ENCODE measurements at regions not wholly inside any gene's neighbourhood (a gene's known extent, or its start where the extent isn't known, plus 50 kb on each side); places are given as distances from the start of the nearest gene placed in this dataset.

DNA sequence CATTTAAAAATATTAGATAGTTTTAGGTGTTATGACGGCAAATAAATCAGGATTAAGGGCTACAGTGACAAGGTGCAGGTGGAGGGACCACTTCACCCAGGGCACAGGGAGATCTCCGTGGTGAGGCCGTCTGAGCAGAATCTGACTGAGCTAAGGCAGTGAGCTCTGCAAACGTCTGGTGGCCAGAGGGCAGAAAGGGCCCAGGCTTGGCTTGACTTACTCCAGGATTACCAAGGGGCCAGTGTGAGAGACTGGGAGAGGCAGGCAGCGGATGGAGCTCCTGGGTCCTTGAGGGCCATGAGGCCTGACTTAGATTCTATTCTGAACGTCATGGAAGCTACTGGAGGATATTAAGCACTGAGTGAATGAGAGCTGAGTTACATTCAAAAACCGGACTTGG, 125.9 kb upstream of the B3GAT1 start:
- 68 to 74% methylated on average over 7 of the region's 7 CpGs for WGBS, 2 donors
- no peak overlapping the region for H3K4me3 ChIP-seq (ENCODE audit: low read depth, poor library complexity, severe bottlenecking)
- no peak for TF ChIP-seq POLR2A (IDR thresholded peaks at IDR 0.05)
- TF ChIP-seq, protein P1, sequence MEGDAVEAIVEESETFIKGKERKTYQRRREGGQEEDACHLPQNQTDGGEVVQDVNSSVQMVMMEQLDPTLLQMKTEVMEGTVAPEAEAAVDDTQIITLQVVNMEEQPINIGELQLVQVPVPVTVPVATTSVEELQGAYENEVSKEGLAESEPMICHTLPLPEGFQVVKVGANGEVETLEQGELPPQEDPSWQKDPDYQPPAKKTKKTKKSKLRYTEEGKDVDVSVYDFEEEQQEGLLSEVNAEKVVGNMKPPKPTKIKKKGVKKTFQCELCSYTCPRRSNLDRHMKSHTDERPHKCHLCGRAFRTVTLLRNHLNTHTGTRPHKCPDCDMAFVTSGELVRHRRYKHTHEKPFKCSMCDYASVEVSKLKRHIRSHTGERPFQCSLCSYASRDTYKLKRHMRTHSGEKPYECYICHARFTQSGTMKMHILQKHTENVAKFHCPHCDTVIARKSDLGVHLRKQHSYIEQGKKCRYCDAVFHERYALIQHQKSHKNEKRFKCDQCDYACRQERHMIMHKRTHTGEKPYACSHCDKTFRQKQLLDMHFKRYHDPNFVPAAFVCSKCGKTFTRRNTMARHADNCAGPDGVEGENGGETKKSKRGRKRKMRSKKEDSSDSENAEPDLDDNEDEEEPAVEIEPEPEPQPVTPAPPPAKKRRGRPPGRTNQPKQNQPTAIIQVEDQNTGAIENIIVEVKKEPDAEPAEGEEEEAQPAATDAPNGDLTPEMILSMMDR (IDR thresholded peaks at IDR 0.05): no peak
- DNase-seq (ENCODE audit: low spot score in 2 of 2): peak in 1 of 2 donors; percentile 76
- intact Hi-C loops (cut with DNase I; ENCODE audit: low total_unique reads): no loop called here

DNA sequence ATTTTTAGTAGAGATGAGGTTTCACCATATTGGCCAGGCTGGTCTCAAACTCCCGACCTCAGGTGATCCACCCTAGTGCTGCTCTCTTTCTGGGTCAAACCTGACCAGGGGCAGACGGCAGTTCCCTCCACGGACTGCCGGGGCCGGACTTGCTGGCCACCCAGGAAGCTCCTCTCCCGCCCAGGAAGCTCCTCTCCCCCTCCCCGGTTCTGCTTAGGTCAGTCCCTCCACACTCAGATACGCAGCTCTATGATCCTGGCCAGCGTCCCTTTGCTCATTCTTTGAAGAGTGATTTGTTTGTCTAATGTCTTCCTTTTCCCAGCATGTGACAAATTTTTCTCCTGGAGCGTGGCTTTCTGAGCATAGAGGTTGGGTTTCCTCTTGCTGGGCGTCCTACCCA, 125.3 kb upstream of the B3GAT1 start:
- 57 to 67% methylated on average over 11 of the region's 11 CpGs for WGBS, 2 donors
- intact Hi-C loops (cut with DNase I; ENCODE audit: low total_unique reads): no loop called here
- no peak for TF ChIP-seq POLR2A (IDR thresholded peaks at IDR 0.05)
- TF ChIP-seq, protein P1 (IDR thresholded peaks at IDR 0.05): no peak
- DNase-seq (ENCODE audit: low spot score in 2 of 2): peak in 1 of 2 donors; percentile 57
- H3K4me3 ChIP-seq (ENCODE audit: low read depth, poor library complexity, severe bottlenecking): no peak overlapping the region

DNA sequence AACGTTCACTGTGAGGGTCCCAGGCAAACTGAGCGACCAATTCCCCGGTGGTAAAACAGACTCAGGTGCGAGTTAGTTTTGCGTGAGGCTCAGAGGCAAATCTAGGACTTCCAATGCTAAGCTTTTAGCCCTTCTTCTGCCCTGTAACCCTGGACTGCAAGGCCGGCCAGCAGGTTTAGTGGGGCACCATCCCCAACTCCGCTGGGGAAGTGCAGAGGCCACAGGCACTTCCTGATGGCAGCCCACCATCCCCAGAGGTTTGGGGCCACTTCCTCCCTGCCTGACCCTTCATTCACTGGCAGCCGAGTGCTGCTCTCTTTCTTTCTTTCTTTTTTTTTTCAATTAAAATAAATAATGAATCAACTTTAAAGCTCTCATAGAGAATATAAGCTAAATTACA, 124.6 kb upstream of the B3GAT1 start:
- no peak overlapping the region for H3K4me3 ChIP-seq (ENCODE audit: low read depth, poor library complexity, severe bottlenecking)
- intact Hi-C loops (cut with DNase I; ENCODE audit: low total_unique reads): no loop called here
- WGBS, 2 donors: 45 to 49% methylated on average over 8 of the region's 8 CpGs
- TF ChIP-seq POLR2A (IDR thresholded peaks at IDR 0.05): no peak
- TF ChIP-seq, protein P1 (IDR thresholded peaks at IDR 0.05): no peak
- no peak for DNase-seq (ENCODE audit: low spot score in 2 of 2)

DNA sequence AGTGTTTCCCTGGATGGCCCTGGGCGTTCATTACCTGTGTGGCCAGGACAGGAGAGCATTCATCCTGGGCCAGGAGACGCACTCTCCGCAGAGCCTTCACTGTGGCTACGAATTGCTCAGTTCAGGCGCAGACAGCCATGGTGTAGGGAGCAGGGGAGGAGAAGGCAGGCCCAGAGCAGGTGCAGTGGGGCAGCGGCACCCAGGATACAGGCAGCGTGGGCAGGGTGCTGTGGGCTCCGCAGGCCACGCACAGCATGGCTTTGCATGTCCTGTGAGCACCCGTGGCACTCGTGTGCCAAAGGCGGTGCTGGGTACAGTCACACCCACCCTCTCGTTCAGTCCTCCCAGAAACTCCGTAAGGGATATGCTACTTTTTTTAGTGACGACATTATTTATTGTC, 124.2 kb upstream of the B3GAT1 start:
- DNase-seq (ENCODE audit: low spot score in 2 of 2): peak in 1 of 2 donors; percentile 67
- no peak overlapping the region for H3K4me3 ChIP-seq (ENCODE audit: low read depth, poor library complexity, severe bottlenecking)
- intact Hi-C loops (cut with DNase I; ENCODE audit: low total_unique reads): no loop called here
- WGBS, 2 donors: 33 to 56% methylated on average over 12 to 15 of the region's 15 CpGs
- no peak for TF ChIP-seq POLR2A (IDR thresholded peaks at IDR 0.05)
- TF ChIP-seq, protein P1 (IDR thresholded peaks at IDR 0.05): no peak

DNA sequence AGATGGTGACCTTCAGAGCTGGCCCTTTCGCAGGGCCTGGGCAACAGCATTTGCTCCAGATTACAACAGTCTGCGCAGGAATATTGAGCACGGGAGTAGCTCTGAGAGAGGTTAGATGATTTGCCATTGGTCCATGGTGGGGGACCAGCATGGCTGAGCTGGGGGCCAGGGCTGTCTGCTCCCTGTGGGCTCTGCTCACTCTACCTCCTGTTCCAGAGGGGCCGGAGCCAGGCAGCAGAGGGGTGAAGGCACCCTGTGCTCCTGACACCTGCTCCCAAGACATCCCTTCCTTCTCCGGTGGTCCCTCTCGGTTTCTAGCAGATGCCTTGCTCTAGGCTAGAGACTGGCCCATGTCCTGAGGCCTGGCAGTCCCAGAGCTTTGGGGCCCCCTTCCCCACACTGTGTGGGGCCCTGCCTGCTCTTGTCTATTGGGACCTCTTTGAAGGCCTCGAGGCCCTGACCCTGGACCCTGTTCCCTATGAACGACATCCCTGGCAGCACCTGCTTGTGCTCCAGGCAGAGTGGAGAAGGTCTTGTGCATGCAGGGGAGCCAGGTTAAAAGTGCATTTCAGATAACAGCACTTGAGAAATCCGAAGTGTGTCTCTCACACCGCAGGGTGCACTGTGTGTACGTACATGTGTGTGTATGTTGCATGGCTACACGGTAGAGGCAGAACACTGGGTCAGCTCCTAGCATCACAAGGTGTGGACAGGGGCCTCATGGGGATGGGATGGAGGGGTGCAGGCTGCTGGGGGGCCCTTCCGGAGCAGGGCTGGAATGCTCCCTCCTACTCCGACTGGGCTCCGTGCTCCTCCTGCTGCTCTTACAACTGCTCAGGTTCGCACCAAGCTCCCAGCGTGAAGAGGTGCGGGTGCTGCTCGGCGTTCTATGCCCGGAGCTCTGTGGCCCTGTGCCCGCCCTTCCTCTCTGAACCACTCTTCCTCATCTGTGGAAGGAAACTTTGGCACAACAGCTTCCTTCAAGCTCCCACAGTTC, 123.3 kb upstream of the B3GAT1 start:
- 65 to 73% methylated on average over 22 of the region's 22 CpGs for WGBS, 2 donors
- TF ChIP-seq, protein P1 (IDR thresholded peaks at IDR 0.05): no peak
- TF ChIP-seq POLR2A (IDR thresholded peaks at IDR 0.05): no peak
- intact Hi-C loops (cut with DNase I; ENCODE audit: low total_unique reads): no loop called here
- peak in 1 of 2 donors; percentile 76 for DNase-seq (ENCODE audit: low spot score in 2 of 2)
- no peak overlapping the region for H3K4me3 ChIP-seq (ENCODE audit: low read depth, poor library complexity, severe bottlenecking)

Data from lower leg skin (tissue), 4 donors.